ENCODE measurements at regions not wholly inside any gene's neighbourhood (a gene's known extent, or its start where the extent isn't known, plus 50 kb on each side); places are given as distances from the start of the nearest gene placed in this dataset.

DNA sequence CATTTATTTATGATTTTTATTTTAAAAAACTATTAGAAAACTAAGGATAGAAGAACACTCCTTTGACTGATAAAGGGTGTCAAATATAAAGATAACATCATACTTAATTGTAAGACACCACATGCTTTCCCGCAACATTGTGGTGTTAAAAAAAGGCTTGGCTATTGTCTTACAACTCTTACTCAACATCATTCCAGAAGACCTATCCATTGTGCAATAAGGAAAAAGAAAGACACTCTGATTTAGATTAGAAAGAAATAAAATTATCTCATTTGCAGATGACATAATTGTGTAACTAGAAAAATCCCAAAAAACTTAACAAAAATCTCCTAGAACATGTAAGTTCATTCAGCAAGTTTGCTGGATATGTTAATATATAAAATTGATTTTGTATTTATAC is 296.7 kb upstream of the GNAI1 start:
- no peak for TF ChIP-seq EZH2phosphoT487 (IDR thresholded peaks at IDR 0.05; ENCODE audit: borderline replicate concordance, low read length)
- ChIA-PET CTCF (no interaction called here), POLR2A (ENCODE audit: unreplicated experiment) (no interaction called here)
- intact Hi-C loops (cut with micrococcal nuclease): no loop called here
- H3K36me3 ChIP-seq (ENCODE audit: low read depth, low read length): no peaks in the 10 kb centered on the region
- no peak overlapping the region for H3K27ac ChIP-seq (ENCODE audit: low read length)
- no peak overlapping the region for H3K9ac ChIP-seq (ENCODE audit: low read length)
- no peak overlapping the region for H3K4me3 ChIP-seq (ENCODE audit: low read length)
- H3K9me3 ChIP-seq (ENCODE audit: low read length): no peaks in the 10 kb centered on the region
- no peaks in the 10 kb centered on the region for H3K4me1 ChIP-seq (ENCODE audit: insufficient read depth, low read length)
- no peak for ATAC-seq
- no TSS peak for BruUV-seq (replicated peaks)
- no peak overlapping the region for H2AFZ ChIP-seq (ENCODE audit: low read length)
- H3K79me2 ChIP-seq (ENCODE audit: low read length): no peaks in the 10 kb centered on the region
- no peaks in the 10 kb centered on the region for H3F3A ChIP-seq (ENCODE audit: low read length, unreplicated experiment)
- no peaks in the 10 kb centered on the region for H3K27me3 ChIP-seq (ENCODE audit: low read length)
- no peaks in the 10 kb centered on the region for H4K20me1 ChIP-seq (ENCODE audit: low read length)
- no peak for DNase-seq
- no peak overlapping the region for H3K4me2 ChIP-seq (ENCODE audit: low read length)
- H3K9me2 ChIP-seq (replicated peaks; ENCODE audit: low read length): no peaks in the 10 kb centered on the region

DNA sequence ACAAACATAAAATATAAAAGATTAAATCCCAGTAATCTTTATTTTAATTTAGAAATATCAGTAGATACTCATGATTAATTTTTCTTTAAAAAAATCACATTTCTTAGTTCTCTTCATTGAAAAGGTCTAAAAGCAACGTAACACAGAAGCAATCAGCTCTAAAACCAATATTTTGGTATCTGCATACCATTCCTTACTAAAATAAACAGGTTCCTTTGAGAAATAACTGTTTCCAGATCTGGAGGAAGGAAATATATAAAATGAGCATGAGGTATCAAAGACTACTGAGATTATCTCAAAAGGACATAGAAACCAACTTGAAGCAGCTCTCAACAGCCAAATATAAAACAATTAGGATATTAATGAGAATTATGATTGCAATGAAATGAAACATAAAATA is 301.0 kb upstream of the GNAI1 start:
- no peak overlapping the region for H3K4me2 ChIP-seq (ENCODE audit: low read length)
- intact Hi-C loops (cut with micrococcal nuclease): no loop called here

DNA sequence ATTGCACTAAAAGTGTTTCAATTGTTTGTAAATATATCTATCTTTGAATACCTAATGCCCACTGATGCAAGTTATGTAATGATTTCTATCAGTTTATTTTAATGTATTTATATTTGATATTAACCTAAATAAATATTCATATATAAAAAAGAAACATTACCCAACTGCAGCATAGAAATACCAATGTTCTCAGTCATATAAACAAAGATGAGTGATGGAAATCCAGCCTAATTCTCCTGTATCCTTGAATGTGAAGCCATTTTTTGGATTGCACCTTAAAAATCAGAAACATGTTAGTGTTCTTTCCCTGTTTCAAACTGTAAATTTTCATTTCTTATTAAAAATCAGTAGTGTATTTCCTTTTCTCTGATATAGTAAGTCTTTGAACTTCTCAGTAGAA is 305.8 kb upstream of the GNAI1 start:
- ATAC-seq: no peak
- TF ChIP-seq EZH2 (IDR thresholded peaks at IDR 0.05; ENCODE audit: low read length, unreplicated experiment): no peak
- TF ChIP-seq, protein P1, sequence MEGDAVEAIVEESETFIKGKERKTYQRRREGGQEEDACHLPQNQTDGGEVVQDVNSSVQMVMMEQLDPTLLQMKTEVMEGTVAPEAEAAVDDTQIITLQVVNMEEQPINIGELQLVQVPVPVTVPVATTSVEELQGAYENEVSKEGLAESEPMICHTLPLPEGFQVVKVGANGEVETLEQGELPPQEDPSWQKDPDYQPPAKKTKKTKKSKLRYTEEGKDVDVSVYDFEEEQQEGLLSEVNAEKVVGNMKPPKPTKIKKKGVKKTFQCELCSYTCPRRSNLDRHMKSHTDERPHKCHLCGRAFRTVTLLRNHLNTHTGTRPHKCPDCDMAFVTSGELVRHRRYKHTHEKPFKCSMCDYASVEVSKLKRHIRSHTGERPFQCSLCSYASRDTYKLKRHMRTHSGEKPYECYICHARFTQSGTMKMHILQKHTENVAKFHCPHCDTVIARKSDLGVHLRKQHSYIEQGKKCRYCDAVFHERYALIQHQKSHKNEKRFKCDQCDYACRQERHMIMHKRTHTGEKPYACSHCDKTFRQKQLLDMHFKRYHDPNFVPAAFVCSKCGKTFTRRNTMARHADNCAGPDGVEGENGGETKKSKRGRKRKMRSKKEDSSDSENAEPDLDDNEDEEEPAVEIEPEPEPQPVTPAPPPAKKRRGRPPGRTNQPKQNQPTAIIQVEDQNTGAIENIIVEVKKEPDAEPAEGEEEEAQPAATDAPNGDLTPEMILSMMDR (conservative IDR thresholded peaks at IDR 0.05; ENCODE audit: low read depth, low read length): no peak
- no peak for TF ChIP-seq EZH2phosphoT487 (IDR thresholded peaks at IDR 0.05; ENCODE audit: borderline replicate concordance, low read length)
- Histone ChIP-seq H3K4me3 (ENCODE audit: low read length) (no peak overlapping the region), H3K79me2 (ENCODE audit: low read length) (no peaks in the 10 kb centered on the region), H3K9me3 (ENCODE audit: low read length) (no peaks in the 10 kb centered on the region), H3K36me3 (ENCODE audit: low read depth, low read length) (no peaks in the 10 kb centered on the region), H3F3A (ENCODE audit: low read length, unreplicated experiment) (no peaks in the 10 kb centered on the region), H2AFZ (ENCODE audit: low read length) (no peak overlapping the region), H3K4me2 (ENCODE audit: low read length) (no peak overlapping the region), H3K27ac (ENCODE audit: low read length) (no peak overlapping the region), H4K20me1 (ENCODE audit: low read length) (no peaks in the 10 kb centered on the region), H3K9ac (ENCODE audit: low read length) (no peak overlapping the region), H3K27me3 (ENCODE audit: low read length) (no peaks in the 10 kb centered on the region), H3K9me2 (replicated peaks; ENCODE audit: low read length) (no peaks in the 10 kb centered on the region), H3K4me1 (ENCODE audit: insufficient read depth, low read length) (no peaks in the 10 kb centered on the region)
- POLR2A ChIA-PET (ENCODE audit: unreplicated experiment): no interaction called here
- no TSS peak for BruUV-seq (replicated peaks)
- CTCF ChIA-PET: interaction anchor here (0.5 kb wide), 1 partner anchor 198 kb away, joined by 3 read pairs; no protein-coding TSS in a partner anchor
- DNase-seq: no peak
- intact Hi-C loops (cut with micrococcal nuclease): no loop called here

More for the DNA sequence above, 301.0 kb upstream of the GNAI1 start:
- ChIA-PET CTCF (no interaction called here), POLR2A (ENCODE audit: unreplicated experiment) (interaction anchor here (0.6 kb wide), 1 partner anchor 181 kb away, joined by 5 read pairs; no protein-coding TSS in a partner anchor)
- DNase-seq: no peak
- Histone ChIP-seq H2AFZ (ENCODE audit: low read length) (no peak overlapping the region), H3K9me3 (ENCODE audit: low read length) (no peaks in the 10 kb centered on the region), H3K36me3 (ENCODE audit: low read depth, low read length) (no peaks in the 10 kb centered on the region), H3K4me3 (ENCODE audit: low read length) (no peak overlapping the region), H3K9ac (ENCODE audit: low read length) (no peak overlapping the region), H3K9me2 (replicated peaks; ENCODE audit: low read length) (no peaks in the 10 kb centered on the region), H4K20me1 (ENCODE audit: low read length) (no peaks in the 10 kb centered on the region), H3K27me3 (ENCODE audit: low read length) (no peaks in the 10 kb centered on the region), H3K27ac (ENCODE audit: low read length) (no peak overlapping the region), H3K79me2 (ENCODE audit: low read length) (no peaks in the 10 kb centered on the region), H3K4me1 (ENCODE audit: insufficient read depth, low read length) (no peaks in the 10 kb centered on the region), H3F3A (ENCODE audit: low read length, unreplicated experiment) (no peaks in the 10 kb centered on the region)
- no TSS peak for BruUV-seq (replicated peaks)
- TF ChIP-seq, protein P1 (conservative IDR thresholded peaks at IDR 0.05; ENCODE audit: low read depth, low read length): no peak
- no peak for ATAC-seq

All from PC-3 (cell line).